KBM-7 (cell line): ENCODE measurements at regions not wholly inside any gene's neighbourhood (a gene's known extent, or its start where the extent isn't known, plus 50 kb on each side); places are given as distances from the start of the nearest gene placed in this dataset.

ENCODE experiments used
- DNase-seq: peaks from one replicate; pipeline ENCODE4 v3.0.0-alpha.2; 2015
- in situ Hi-C: fragments of 300-500 bp; cut with MboI; formaldehyde crosslinking; loops from 2 replicates; pipeline ENCODE4 v1.14.3; 2020; ENCODE audit warnings: low sequenced_read_pairs, low pct_unique_long_range_greater_than_20kb, mixed read lengths

DNA sequence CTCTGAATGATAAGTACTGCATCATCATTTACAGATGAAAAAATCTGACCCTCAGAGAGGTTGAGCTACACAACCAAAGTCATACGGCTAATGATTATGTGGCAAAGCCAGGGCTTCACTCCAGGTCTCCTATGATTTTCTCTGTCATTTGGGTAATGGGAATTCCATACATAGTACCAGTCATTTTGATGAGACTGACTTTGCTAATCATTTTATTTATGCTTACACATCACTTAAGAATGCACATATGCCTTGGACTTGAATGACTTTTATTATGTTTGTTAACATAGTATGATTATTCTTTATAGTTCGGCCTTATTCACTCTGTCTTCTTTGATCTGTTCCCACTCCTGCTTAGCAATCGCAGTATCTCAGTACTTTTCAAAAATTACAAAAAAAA lies 255.1 kb upstream of the GPRIN3 start:
- in situ Hi-C loops = no loop called here
- DNase-seq = no peak

DNA sequence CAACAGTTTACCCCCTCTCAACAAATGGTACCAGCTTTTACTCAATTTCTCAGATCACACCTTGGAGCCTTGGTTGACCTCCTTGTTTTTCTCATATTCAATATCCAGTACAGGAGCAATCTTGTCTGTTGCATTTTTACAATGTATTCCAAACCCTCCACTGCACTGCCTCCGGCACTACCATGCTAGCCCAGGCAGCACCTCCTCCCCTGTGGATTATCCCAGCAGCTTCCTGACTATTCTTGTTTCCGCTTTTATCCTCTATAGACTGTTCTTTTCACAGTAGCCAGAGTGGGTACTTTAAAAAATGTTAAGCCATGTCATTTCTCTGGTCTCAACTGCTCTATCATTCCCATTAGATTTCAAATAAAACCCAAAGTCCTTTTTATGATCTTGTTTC lies 253.4 kb upstream of the GPRIN3 start:
- in situ Hi-C loops = no loop called here
- no peak for DNase-seq

DNA sequence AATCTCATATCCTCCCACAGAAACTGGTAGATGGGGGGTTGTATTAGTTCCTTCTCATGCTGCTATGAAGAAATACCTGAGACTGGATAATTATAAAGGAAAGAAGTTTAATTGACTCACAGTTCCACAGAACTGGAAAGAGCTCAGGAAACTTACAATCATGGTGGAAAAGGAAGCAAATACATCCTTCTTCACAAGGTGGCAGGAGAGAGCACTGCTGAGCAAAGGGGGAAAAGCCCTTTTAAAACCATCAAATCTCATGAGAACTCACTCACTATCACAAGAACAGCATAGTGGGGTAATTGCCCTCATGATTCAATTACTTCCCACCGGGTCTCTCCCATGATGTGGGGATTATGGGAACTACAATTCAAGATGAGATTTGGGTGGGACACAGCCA lies 250.5 kb upstream of the GPRIN3 start:
- in situ Hi-C loops = no loop called here
- DNase-seq = peak; percentile 19

DNA sequence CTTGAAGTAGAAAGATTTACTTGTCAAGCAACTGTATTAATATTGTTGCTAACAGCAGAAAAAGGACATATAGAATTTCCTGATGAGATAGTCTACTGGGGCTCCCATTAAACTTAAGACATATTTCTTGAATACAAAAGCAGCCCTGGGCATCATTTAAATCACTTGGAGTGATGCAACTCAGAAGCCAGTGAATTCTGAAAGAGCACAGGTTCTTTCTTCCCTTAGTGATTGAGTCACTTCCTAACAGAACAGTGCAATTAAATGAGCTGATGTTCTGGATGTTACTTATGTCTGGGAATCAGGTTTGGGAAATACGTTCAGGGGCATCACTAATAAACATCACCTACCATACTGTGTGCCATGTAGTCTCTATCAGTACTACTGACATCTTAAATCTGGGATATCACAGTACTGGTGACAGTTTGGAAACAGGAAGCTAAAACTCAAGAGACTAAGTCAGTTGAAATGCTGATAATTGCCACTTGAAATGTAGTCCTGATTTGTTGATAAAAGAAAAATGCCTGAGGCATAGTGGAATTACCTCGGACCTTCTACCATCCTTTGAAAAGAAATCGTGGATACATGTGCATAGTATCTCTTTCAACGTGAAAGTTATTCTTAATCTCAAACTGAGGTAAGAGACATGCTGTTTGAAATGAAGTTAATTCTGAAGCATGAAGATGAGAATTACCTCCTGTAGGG lies 249.2 kb upstream of the GPRIN3 start:
- no peak for DNase-seq
- in situ Hi-C loops = no loop called here

DNA sequence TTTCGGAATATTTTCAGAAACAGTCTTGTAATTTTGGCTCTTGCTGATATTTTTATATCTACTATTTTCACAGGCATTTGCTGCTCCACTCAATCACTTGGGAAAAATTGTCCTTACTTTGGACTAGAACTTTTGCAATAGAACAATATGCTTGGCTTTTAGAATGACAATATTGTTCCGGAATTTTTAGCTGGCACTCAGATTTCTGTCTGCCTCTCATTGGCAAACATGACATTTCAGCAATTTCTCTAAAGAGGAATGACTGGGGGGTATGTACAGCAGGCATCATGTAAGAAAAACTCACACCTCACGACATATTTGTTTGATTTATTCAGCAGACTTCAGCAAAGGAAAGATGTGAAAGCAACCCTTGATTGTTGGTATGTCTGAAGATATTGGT lies 243.6 kb upstream of the GPRIN3 start:
- in situ Hi-C loops = no loop called here
- no peak for DNase-seq

DNA sequence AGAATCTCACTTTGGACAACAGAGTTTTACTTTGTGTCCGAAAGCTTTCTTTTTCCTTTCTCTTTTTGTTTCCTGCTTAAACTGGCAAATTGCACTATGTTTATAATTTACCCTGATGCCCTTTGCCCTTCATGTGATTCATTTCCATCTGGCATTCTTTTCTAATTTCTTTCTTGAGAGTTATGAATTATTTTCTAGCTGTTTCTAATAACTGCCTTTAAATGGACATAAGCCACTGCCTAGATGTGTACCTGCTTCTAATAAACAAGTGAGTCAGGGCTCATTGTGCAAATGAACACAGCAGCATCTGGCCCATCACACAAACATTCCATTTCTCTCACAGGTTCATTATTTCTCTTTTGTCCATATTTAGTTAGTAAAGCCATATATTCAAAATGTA lies 242.3 kb upstream of the GPRIN3 start:
- in situ Hi-C loops = no loop called here
- DNase-seq = no peak

DNA sequence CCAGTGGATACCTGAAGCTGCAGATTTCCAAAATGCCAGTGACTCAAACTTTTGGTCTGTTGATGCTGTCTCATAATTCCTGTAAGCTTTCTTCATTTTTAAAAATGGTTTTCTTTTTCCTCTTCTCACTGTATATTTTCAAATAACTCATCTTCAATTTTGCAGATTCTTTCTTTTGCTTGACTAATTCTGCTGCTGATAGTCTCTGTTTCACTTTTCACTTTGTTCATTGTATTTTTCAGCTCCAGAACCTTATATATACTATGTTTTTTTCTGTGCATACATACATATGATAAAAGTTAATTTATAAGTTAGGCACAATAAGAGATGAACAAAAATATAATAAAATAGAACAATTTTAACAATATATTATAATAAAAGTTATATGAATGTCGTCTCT lies 237.7 kb upstream of the GPRIN3 start:
- no peak for DNase-seq
- in situ Hi-C loops = no loop called here

DNA sequence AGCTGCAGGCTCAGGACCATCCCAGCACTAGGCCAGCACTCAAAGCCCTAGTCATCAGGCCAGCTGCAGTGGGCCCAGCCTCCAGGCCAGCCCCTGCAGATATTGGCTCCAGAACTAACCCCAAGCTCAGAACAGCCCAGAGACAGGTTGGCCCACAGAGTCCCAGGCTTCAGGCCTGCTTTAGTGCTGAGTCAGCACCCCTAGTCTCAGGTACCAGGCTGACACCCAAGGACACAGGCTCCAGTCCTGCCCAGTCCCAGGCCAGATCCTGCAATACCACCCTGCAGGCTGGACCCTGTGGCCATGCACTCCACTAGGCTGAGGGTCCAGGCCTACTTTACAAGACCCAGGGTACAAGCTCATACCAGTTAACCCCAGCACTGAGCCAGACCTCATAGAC lies 234.4 kb upstream of the GPRIN3 start:
- in situ Hi-C loops = no loop called here
- DNase-seq = no peak

DNA sequence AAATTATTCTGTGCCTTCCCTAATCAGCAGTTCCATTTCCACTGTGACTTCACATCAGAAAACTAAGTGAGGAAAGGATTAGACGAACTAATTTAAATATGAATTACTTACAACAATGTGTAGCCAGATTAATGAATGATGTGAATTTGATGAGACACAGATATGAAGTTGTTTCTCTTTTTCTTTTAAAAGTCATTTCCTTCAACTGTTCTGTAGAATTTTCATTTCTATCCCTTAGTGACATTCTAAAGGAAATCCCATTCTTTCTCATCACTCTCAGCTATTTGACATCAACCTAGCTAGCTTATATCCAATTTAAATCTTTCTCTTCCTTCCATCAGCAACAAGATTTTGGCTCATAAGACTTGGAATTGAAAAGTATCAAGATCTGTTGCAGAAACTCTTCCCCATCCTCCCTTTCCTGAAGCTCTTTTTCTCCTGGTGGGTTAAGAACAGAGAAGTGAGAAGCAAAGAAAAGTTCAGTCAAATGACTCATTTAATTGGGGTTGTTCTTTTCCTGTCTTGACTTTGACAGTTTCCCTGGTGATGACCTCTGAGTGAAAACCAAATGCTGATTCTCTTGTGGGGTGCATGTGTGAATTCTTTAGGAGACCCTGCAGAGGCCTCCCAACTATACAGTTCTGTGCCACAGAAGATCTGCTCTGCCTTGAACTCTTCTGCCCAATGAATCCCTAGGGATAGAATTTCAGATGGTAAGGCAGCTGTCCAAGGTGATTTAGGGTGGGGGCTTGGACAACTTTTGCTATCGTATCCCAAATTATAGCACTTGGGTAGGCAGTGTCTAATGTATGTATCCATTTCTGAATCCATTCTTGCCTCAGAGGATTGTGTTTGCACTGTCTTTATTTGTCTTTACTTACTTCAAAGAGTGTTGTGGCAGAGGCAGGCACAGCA lies 232.5 kb upstream of the GPRIN3 start:
- DNase-seq = no peak
- in situ Hi-C loops = no loop called here

DNA sequence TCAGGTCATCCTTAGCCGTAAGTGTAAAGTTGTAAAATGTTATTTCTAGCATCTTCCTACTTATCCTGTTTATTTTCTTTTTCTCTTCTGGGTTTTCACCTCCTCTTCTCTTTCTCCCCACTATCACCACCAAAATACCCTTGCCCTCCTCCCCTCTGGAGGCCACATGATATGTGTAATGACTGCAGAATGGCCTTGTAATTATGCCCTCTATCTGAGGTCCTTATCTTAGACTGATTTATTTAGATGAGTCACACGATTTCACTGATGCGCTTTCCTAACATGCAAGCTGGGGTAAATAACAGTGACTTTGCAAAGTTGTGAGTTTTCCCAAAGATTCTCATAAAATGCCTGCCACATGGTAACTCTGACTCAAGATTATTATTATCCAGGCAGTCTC lies 231.8 kb upstream of the GPRIN3 start:
- in situ Hi-C loops = no loop called here
- no peak for DNase-seq

DNA sequence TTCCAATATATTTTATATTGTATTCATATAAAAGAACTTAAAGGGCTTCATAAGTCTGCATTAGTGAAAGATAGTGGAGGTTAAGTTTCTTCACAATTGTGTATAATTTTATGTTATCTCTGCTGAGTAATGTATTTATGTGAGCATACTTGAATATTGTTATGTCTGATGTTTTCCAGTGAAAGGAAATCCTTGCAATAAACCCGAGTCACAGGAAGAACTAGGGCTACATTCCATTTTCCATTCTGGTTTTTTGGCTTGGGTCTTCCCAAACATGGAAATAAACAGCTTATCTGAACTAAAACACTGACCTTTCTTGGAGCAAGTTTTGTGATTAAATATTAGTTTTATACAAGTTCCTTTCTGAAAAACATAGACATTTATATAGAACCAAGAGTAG lies 231.3 kb upstream of the GPRIN3 start:
- no peak for DNase-seq
- in situ Hi-C loops = no loop called here

DNA sequence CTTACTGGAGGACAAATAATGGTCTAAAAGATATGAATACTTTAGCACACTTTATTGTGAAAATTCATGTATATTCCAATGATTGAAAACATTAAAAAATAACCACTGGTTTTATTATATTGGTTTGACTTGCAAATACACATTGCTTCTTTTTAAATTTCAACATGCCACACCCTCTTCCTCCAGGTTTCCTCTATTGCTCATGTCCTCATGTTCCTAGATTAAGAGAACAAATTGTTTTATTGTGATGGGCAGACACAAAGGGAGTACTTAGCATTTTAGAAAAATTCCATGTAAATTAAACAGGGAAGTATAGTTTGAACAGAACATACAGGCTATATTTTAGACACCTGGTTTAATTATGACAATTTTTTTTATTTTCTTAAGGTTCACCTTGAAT lies 230.6 kb upstream of the GPRIN3 start:
- DNase-seq = no peak

DNA sequence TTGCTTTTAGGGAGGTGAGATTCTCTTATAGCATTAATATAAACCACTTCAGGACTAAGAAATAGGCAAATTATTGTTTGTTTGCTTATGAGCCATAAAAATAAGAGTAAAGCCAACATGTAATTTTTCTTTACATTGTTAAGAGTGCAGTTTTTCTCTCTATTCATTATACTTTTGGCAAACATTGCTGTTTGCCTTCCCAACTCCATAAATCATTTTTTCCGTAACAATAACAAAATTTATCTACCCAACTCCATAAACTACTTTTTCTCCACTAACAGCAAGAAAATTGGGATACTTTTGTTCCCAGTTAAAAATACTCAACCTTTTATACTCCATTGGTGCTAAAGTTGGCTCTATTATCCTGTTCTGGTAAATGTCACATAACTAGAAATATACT lies 229.7 kb upstream of the GPRIN3 start:
- DNase-seq = no peak
- in situ Hi-C loops = no loop called here

More for the DNA sequence above, 230.6 kb upstream of the GPRIN3 start:
- in situ Hi-C loops = no loop called here

DNA sequence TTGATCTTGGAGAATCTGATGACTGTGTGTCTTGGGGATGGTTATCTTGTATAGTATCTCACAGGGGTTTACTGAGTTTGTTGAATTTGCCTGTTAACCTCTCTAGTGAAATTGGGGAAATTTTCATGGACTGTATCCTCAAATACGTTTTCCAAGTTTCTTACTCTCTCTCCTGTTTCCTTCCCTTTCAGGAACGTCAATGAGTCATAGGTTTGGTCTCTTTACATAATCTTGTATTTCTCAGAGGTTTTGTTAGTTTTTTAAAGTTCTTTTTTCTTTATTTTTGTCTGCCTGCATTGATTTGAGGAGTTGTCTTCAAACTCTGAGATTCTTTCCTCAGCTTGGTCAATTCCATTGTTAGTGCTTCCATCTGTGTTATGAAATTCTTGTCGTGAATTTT lies 227.7 kb upstream of the GPRIN3 start:
- no peak for DNase-seq
- in situ Hi-C loops = no loop called here

DNA sequence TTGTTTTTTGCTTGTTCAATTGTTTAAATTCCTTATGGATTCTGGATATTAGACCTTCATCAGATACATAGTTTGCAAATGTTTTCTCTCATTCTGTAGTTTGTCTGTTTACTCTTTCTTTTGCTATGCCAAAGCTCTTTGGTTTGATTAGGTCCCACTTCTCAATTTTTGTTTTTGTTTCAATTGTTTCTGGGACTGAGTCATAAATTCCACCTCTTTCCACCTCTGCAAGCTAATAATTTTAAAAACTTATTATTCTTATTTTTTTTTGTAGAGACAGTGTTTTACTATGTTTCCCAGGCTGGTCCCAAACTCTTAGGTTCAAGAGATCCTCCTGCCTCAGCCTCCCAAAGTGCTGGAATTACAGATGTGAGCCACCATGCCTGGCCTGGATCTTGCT lies 226.8 kb upstream of the GPRIN3 start:
- no peak for DNase-seq
- in situ Hi-C loops = no loop called here

DNA sequence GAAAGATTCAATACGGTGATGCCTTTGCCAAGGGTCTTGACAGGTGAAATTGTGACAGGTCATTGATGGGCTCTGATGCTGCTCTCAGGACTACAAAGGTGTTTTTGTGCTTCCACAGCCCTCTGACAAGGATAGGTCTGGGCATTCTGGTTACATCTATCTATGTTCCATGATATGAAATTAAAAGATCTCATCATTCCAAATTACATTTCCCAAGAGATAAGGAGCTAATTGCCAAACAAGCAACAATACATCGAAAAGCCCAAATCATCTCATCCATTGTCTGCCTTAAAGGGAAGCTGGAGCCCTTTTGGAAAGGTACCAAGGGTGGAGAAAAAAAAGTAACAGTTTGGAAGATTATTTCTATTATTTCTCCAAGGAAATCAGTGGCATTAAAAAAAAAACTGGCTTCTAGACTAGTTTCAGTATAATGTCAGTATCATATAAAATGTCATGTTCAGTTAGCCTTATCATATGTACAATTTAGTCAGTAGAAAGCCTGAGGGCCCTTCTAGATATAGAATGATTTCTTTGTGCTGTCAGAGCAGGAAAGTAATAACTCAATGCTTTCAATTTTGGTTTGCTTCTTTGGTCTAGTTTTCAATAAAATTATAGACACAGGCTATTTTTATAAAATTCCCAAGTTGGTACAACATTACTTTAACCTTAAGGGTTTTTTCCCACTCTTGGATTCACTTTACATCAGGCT lies 224.5 kb upstream of the GPRIN3 start:
- DNase-seq = no peak
- in situ Hi-C loops = no loop called here

DNA sequence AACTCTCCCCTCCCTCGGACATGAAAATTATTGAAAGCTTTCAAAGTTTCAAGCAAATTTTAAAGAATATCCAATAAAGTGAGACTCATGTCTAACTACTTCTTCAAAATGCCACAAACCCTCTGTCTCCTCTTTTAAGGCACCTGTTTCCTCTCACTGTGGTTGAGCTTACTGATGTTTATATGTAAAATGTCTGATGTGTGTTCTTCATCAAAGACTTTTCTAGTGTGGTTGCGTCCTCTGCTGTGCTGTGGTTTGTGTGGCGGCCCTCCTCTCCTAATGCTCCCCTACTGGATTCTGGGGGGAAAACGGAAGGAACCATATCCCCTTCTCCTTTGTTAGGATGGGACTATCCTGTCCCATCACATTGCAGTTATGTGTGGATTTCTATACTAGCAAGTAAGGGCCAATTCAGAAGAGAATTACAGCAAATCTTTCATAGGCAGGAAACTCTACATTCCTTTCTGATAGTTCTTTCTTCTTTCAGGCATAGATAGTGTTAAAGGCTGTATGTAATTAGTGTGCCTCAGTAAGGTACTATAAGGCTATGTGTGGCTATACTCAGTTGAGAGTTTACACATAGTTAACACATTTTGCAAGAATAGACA lies 221.0 kb upstream of the GPRIN3 start:
- in situ Hi-C loops = no loop called here

DNA sequence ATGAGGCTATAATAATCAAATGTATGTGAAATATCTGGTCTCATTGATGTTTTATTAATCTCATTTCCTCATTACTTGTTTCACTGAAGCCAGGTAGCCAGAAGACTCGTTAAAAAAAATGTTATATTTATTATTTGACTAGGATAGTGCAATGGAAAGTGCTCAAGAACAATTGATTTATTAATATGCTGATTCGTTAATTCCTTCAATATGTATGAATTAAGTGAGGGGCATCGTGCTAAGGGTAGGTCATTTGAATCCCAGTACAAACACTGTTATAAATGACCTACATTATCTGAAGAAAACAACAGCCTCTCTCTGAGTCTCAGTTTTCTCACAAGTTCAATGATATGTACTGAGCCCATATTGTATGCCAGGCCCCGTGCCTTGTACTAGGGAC lies 214.2 kb upstream of the GPRIN3 start:
- in situ Hi-C loops = no loop called here
- no peak for DNase-seq

More for the DNA sequence above, 221.0 kb upstream of the GPRIN3 start:
- peak; percentile 17 for DNase-seq

DNA sequence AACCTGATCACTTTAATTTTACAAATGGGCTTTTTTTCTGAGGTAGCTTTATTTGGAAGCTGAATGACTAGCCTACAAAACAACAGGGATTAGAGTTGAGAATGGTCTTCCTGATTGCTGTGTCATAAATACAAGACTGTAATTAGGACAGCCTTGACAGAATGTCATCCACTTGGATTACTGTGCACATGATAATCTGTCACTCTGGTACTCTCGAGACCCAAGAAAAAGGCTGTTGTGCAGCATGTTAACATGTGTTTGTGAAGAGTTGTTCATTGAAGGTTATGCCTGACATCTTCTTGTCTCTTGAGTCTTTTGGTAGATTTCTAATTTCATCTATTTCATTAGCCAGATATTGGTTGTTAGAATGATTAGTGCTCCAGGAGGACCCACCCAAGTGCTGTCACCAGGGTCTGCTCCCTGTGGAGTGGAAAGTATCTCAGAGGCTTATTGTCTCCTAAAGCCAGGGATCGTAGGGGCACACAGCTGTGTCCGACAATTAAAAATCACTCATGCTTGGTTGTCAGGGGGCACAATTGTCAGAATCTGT lies 212.2 kb upstream of the GPRIN3 start:
- in situ Hi-C loops = no loop called here
- no peak for DNase-seq
